HG03139 (cell line): ENCODE measurements at regions not wholly inside any gene's neighbourhood (a gene's known extent, or its start where the extent isn't known, plus 50 kb on each side); places are given as distances from the start of the nearest gene placed in this dataset.

Experiments
- ATAC-seq: cut with Tn5 transposase; IDR thresholded peaks from one replicate; pipeline ENCODE4 v1.9.1; 2021; ENCODE audit not compliant: unreplicated experiment

DNA sequence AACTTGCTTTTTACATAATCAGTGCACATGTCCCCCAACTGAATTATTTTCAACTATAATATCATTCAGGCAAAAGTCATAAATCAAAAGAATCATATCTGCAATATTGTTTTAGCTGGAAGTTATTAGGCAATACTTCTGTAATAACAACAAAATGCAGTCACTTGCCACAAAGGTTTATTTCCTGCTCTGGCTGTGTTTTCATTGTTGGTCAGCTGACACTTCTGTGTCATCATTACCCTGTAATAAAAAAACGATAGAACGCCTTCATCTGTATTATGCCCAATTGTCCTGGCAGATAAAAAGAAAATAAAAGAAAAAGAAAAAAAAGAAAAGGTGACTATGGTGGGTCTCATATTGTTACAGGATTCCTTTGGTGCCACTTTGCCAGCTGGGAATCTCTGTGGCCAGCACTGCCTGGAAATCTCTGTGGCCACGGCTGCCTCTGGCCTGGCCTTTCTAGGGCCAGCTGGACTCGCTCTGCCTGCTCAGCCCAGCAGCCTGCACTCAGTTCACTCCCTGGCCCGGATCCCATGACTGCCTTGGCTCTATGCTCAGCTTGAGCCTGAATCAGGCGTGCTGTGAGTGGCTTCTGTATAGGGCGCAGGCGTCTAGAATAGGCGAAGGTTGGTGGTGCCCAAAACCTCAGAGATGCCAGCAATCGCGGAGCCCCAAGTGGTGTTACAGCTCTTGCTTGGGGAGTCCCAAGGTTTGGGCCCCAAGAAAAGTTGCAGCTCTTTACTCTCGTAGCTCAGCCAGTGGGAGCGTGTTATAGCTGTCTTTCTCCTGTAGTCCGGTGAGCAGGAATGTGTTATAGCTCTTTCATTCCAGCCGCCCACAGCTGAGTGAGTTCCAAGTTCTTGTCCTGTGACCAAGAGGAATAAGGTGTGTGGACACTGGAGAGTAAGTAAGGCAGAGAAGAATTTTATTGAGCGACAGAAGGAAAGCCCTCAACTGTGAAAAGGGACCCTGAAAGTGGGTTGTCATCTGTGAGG, 1227.1 kb downstream of the SLITRK1 start:
- no peak for ATAC-seq

DNA sequence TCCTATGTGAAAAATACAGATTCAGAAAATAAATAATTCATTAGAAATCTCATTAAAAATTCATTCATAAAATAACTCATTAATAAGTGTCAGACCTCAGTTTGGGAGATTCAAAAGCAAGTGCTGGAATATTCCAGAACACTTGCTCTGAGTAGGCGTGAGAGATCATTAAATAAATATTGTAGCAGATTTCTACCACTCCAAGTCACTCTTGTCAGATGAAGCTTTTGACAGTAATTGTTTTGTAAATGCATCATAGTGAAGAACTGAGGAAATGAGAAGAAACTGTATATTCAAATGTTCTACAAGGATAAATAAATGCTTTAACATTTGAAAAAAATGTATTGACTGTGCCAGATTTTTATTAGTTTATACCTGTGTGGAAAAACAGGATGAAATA, 1228.1 kb downstream of the SLITRK1 start:
- ATAC-seq: no peak

DNA sequence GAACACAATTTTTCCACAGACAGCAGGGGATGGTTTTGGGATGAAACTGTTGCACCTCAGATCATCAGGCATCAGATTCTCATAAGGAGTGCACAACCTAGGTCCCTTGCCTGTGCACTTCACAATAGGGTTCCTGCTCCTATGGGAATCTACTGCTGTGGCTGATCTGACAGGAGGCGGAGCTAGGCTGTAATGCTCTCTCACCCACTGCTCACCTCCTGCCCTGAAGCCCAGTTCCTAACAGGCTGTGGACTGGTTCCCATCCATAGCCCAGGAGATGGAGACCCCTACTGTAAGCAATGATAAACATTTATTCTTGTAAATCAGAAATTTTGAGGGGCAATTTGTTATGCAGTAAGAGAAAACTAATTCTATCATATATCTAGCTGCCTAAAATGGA, 1234.7 kb downstream of the SLITRK1 start:
- ATAC-seq: no peak

DNA sequence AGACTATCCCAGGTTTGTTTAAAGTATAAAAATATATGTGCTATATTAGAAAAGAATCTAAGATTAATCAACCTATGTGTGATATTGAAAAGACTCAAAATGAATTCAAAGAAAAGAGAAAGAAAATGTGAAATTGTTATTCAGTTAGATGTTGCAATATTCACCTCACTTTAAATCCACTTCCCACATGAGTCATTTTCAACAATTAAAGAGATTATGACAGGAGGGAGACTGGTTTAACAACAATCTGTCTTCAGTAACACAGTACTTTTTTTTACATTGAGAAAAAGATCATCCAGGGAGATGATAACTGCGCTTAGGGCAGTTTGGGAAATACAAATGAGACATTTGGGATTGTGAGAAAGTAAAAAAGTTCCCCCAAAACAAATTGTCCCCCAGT, 1246.2 kb downstream of the SLITRK1 start:
- ATAC-seq: no peak

DNA sequence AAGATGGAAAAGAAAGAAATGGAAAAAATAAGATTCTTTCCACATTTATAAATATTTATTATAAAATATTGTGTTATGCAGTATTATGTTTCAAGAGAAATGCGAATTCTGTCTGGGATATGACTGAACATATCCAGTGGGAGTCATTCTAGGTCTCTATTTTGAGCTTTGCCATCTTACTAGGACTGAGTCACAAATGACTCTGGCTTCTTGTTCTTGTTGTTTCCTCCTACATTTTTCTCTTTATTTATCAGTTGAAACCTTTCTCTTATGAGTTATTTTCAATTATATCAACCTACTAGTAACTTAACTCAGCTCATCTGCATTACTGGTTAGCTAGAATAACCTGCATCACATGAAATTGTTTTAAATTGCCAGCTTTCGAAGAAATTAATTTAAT, 1247.3 kb downstream of the SLITRK1 start:
- no peak for ATAC-seq

DNA sequence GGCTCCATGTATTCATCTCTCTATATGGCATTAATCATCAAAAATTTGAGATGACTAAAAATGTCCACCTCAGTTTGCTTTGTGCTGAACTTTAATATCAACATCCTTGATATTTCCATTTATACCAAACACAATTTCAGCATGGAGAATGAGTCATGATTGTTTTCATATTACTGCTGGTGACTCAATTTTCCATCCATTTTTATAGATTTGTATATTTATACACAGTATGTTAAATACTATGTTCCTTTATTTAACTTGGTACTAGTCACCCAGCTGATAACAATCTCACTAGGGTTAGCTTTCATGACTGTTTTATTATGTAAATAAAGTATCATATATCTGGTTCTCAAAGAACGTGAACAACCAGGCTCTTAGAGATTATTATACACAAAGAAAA, 1255.1 kb downstream of the SLITRK1 start:
- no peak for ATAC-seq

DNA sequence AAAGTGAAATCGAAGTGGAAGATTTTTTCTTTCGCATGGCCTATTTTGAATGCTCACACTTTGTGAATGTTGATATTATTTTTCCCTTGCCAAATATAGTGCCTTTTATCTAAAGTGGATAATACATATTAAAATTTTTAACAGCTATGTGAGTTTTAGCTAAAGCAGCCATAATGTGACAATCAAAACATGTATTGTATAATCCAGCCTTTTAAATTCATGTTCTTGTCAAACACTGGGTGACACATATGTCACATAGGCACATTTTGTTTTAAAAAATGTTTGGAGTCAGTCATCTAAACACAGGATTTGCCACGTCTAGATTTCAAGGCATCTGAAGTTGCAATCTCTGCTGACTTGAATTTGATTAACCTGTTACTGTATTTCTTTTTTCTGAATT, 1256.6 kb downstream of the SLITRK1 start:
- ATAC-seq: no peak

DNA sequence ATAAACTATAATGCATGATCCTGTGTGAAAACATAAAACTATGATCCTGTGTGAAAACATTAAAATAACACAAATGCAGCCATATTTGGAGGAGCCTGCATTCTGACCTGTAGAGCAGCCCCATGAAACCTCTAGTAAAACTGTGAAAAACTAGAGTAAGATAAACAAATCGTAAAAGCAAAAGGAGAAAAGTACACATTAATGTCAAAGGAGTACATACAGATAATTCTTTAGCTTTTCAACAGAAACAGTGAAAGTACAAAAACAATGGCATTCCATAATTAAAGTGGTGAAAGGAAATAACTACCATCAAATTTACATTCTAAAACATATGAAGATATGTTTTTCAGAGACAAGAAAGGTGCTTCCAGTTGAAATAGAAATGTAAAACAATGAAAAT, 1267.2 kb downstream of the SLITRK1 start:
- ATAC-seq: no peak

DNA sequence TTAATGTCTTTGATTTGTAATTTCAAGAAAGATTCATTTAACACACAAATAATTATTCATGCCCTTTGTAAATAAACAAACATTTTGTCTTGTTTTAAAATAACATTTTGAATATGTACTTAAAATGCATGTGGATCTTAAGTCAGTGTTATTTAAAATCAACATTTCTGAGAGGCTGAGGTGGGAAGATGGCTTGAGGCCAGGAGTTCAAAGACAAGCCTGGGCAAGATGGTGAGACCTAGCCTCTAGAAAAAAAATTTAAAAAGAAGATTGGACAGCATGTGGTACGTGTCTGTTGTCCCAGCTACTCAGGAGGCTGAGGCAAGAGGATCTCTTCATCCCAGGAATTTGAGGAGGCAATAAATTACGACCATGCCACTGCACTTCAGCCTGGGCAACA, 1268.2 kb downstream of the SLITRK1 start:
- ATAC-seq: no peak

DNA sequence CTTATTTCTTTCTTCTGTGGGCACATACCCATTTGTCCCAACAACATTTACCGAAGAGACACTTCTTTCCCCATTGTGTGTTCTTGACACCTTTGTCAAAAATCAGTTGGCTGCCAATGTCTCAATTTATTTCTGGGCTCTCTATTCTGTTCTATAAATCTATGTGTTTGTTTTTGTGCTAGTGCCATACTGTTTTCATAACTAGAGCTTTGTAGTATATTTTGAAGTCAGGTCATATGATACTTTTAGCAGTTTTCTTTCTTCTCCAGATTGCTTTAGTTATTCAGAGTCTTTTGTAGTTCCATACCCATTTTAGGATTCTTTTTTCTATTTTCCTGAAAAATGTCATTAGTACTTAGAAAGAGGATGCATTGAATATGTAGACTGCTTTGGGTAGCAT, 1276.3 kb downstream of the SLITRK1 start:
- ATAC-seq: no peak

DNA sequence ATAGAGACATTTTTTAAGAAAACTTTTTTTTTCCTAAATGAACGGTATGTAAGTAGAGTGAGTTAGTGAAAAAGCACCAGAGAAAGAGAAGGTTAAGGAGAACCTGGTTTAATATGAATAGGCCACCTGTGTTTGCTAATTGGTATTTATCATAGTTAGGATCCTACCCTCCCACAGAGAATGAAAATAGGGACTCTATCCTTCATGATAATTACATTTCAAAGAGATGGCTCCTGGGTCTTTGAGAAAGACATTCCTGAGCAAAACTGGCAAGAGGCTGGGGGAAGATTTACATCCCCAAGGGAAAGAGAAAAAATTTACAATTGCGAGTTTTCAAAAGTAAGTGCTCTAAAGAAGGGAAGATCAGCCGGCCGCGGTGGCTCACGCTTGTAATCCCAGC, 1284.5 kb downstream of the SLITRK1 start:
- no peak for ATAC-seq

DNA sequence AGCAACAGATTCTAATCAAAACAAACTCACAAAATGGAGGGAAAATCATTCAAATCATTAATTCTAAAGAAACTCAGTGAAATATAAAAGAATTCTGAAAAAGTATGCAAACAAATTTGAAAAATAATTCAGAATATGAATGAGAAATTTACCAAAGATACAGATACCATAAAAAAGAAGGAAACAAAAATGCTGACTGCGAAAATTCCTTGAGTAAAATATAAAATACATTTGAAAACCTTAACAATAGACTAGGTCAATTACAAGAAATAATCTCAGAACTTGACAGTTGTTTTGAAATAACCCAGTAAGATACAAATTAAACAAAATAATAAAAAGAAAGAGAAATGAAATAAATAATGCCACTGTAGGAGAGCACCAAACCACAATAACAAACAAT, 1289.0 kb downstream of the SLITRK1 start:
- ATAC-seq: no peak

DNA sequence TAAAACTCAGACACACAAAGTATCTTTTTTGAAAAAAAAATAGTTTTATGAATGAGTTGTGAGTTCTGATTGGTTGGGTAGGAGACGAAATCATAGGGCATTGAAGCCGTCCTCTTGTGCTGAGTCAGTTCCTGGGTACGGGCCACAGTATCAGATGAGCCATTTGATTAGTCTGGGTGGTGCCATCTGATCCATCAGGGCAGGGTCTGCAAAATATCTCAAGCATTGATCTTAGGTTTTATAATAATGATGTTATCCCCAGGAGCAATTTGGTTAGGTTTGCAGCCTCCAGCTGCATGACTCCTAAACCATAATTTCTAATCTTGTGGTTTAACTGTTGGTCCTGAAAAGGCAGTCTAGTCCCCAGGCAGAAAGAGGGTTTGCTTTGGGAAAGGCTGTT, 1310.6 kb downstream of the SLITRK1 start:
- ATAC-seq: no peak

DNA sequence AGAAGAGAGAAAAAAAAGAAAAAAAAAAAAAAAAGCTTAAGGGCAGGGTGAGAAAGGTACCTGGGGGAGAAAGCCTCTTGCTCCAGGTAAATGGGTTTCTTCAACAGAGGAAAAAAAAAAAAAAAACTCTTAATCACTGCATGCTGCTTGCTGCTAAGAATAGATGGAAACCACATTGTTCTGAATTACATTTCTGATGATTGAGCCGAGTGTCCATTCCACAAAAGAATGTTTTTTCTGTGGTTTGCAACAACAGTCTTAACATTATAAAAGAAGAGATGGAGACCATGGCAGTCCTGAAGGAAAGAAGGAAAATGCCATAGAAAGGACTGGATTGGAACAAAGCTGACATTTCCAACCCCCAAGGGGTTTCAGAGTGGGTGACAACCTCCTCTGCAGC, 1312.7 kb downstream of the SLITRK1 start:
- ATAC-seq: no peak

DNA sequence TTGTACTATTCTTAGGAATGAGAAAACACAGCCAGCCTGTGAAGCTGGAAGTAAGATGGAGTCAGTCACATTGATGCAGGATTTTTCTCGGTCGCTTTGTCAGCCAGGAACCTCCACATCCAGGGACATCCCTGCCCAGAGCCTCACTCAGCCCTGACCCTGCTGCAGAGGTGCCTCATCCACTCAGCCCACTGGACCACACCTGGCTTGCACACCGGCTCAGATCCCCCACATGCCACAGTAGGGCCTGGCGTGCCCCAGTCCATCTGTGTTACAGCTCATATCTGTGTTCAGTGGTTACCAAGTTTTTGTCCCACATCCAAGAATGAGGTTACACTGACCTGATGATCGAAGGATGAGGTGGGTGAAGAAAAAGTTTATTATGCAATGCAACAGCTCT, 1315.4 kb downstream of the SLITRK1 start:
- no peak for ATAC-seq

DNA sequence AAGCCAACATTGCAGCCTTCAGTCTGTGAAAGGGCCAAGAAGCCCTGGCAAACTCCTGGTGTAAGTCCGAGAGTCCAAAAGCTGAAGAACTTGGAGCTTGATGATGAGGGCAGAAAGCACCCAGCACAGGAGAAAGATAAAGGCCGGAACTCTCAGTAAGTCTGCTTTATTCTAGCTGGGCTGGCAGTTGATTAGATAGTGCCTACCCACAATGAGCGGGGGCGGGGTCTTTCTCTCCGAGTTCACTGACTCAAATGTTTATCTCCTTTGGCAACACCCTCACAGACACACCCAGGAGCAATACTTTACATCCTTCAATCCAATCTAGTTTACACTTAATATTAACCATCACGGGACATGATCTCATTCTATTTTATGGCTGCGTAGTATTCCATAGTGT, 1317.1 kb downstream of the SLITRK1 start:
- ATAC-seq: no peak

DNA sequence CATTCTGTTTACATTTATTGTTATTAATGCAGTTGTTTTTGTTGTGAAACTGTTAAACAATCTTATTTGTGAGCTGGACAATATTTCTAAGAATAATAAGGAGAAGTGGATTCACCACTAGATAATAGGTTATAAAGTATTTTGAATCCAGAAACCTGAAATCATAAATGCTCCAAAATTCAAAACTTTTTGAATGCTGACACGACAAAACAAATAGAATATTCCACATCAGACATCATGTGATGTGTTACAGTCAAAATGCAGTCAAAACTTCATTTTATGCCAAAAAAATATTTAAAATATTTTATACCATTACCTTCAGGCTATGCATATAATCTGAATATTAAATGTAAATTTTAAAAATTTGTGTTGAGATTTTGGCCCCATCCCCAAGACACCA, 1321.4 kb downstream of the SLITRK1 start:
- ATAC-seq: no peak

DNA sequence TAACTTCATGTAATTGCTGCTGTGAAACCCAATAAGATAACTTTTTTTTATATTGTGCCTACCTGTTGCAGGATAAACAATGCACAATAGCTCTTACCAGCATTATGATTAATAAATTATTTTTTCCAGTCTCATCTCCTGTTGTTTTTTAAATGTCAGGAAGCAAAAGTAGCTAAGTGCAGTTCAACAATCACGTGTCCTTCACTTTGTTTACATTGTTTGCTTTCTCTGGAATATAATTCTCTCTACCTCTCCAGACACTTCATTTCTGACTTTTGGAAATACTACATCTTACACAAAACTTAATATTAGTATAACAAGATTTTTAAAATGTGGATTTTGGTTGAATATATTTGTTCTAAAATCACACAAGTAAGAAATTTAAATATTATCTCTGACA, 1359.4 kb downstream of the SLITRK1 start:
- no peak for ATAC-seq

DNA sequence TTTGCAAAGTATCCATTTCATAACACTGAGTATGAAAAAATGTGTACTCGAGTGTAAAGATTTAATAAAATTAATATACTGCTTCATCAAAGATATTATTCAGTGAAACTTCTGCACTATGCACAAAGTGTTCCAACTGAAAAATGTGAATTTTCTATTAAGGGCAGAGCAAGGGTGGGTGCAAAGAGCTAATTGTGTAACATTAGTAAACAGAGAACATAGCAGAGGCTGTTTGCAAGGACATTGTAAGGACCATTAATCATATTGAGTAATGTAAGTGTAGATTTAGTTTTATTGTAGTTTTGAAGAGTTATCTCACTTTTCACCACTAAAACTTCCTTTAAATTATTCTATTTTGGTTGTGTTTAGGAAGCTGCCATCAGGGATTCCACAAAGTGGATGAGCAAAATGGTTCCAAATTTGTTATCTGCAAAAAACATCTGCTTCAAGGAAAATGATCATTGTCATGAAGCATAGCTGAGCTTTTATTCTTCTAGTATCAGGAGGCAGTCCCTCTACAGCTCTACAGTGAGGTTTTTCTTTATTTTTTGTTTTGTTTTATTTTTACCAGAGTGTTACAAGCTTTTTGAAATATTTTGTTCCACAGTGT, 1375.4 kb downstream of the SLITRK1 start:
- ATAC-seq: no peak

DNA sequence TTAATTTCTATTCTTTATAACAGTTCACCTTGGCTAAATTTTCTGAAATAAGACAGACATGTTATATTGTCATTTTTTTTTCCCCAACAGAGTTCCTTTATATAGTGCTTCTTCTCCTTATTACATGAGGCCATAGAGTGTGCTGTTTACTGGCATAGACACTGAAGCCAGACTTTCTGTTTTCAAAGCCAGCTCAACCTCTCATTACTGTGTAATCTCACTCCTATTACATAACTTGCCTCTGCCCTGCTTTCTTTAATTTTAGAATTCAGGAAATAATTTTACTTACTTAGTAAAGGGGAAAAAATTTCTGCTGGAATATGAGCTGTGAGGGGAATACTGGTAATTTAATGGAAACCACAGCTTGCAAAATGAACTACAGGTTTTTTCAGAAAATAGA, 1380.4 kb downstream of the SLITRK1 start:
- no peak for ATAC-seq

DNA sequence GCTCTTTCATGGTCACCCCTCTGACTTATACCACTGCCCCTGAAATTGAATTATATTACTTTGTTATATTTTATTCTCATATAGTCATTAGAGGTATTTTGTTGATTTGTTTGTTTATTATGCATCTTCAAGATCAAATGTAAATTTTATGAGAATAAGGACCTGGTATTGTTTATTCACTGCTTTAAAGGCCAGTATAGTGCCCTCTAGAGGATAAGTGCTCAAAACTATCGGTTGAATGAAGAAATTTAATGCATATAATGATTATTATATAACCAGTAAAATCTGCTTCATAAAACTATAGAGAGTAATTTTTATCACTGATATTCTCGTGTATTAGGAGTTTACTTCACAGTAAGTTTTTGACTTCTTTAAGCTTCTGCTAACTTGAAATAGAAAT, 1401.9 kb downstream of the SLITRK1 start:
- no peak for ATAC-seq

DNA sequence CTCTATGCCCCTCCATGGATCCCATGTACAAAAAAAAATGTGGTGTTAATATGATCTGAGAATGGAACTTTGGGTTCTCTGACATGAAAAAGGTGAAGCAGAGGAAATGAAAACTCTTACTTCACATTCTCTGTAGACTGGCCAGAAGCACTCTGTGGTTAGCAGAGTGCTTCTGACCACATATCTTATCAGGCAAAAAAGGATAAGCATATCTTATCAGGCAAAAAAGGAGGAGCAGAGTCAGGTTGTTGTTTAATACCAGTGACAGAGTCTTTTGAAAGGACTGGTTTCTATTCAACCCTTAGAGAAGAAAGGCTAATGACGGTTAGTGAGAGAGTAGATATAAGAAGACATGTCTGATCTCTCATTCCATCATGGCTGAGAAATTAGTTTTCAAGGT, 1404.8 kb downstream of the SLITRK1 start:
- no peak for ATAC-seq

DNA sequence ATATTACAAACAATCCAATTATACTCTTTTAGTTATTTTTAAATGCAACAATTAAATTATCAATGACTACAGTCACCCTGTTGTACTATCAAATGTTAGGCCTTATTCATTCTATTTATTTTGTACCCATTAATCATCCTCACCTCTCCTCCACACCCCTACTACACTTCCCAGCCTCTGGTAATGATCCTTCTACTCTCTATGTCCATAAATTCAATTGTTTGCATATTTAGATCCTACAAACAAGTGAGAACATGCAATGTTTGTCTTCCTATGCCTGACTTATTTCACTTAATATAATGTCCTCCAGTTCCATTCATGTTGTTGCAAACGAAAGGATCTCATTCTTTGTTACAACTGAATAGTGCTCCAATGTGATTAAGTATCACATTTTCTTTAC, 1414.6 kb downstream of the SLITRK1 start:
- no peak for ATAC-seq
